HG03575 (cell line): ENCODE measurements at regions not wholly inside any gene's neighbourhood (a gene's known extent, or its start where the extent isn't known, plus 50 kb on each side); places are given as distances from the start of the nearest gene placed in this dataset.
"Not testable (repeated sequence)": the region's sequence is repeated elsewhere in the genome, so short reads cannot be mapped to it uniquely, and the experiment has no call there.

Experiments
- ATAC-seq: cut with Tn5 transposase; IDR thresholded peaks from one replicate; pipeline ENCODE4 v1.9.1; 2021; ENCODE audit not compliant: unreplicated experiment, insufficient number of reproducible peaks, low FRiP score; ENCODE audit errors: extremely low read depth

DNA sequence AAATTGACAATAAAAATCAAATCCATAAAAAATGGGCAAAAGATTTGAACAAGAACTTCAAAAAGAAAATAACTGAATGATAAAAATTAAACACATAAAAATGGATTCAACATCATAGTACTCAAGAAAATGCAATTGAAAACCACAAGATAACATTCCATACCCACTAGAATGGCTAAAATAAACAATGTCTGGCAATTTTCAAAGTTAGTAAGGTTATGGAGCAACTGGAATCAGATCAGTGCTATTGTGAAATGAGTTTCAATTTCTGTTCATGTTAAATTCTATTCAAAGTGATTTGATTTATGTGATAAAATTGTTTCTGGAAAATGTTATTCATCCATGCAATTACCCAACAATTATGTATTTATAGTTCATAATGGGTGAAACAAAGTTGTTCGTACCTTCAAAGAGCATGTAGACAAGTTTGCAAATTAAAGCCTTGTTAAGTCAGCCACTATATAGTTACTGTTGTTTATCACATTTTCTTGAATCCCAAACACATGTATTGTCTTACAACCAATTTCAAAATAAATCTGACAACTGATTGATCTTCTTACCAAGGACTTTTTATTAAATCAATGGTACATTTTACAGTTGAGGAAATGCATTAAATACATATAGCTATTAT lies 151.5 kb upstream of the CENPW start:
- no peak for ATAC-seq

DNA sequence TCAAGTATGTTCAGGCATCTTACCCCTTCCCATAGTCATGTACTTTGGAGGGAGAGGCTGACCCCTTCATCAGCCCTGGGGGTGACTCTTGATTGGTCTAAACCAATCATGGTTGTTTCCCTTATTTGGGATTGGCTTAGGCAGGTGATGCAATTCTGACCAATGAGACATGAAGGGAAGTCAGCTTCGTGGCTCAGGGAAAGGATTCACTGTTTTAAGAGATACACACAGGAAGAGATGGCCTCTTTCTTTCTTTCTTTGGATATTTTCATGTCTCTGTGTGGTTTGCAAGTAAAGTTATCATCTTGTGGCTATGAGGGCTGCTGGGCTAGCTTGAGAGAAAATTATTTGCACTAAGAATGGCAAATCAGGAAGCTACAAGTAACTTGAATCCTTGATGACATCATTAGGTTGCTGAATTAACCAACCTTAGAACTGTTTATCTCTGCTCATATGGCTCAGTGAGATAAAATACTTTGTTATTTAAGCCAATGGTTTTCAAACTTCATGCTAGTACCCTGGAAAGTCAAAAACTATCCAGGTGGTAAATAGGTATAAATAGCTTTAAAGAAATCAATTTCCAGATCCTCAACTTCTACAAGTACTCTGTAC lies 144.2 kb upstream of the CENPW start:
- ATAC-seq: no peak

DNA sequence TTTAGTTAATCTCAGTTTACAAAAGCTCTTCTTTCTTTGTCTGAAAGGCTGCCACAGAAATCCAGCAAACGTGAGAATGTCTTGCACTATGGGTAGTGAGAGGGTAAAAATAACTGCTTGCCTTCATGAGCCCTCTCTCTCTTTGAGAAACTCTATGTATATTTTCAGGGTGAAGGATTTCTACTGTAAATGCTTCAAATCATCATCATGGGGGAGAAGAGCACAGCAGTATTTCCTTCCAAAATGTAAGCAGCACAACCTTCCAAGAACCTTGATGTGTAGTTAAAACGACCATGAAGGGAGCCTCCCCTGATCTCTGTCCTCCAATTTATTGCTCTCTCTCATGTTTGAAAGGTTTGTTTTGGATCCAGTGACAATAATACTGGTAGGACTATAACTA lies 141.3 kb upstream of the CENPW start:
- ATAC-seq: no peak

DNA sequence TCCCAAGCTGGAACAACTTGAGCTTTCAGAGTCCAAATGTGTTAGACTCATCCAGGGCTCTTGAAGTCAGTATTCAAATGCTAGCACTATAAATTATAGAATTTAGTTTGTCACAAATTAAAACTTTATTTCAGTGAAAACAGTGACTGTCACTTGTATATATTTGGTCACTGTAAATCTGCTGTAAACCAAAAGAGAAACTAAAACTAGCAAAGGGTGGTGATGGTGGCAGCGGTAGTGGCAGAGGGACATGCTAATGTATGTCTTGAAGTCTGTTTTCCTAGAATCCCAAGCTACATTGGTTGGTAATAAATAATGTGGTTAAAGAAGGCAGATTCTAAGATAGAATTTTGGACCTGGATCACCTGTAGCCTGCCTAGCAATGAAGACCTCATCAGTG lies 140.4 kb upstream of the CENPW start:
- ATAC-seq: no peak

DNA sequence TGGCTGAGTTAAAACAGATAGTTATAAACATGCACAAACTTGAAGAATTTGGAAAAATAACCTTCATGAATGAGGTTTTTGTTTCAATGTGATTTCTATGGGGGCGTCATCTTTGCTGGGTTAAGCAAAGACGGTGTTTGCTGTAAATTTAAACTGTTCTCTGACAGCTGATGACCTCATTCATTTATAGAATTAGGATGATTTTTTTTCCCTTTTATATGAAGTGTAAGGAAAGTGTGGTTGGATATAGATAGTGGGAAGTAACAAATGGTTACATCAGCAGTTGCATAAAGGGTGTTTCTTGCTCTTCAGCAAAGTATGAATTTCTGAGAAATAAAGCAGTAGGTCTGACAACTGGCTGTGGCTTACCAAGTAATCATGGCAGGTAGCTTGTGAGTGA lies 137.2 kb upstream of the CENPW start:
- no peak for ATAC-seq

DNA sequence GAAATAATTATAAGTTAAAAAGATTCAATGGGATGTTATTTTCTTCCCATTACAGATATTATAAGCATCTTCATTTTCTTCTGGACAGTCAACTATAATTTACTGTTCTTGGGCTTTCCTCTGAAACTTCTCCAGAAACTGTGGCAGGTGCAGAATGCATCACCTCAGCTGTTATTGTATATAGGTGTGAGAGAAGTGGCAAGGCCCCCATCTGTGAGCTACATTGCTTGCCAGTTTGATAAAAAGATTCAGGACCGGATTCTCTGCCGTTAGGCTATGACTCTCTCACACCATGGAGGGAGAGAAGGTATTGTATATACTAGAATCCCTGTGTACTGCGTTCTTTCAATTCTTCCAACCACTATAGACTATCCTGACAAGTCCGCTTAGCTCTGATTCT lies 135.8 kb upstream of the CENPW start:
- no peak for ATAC-seq

DNA sequence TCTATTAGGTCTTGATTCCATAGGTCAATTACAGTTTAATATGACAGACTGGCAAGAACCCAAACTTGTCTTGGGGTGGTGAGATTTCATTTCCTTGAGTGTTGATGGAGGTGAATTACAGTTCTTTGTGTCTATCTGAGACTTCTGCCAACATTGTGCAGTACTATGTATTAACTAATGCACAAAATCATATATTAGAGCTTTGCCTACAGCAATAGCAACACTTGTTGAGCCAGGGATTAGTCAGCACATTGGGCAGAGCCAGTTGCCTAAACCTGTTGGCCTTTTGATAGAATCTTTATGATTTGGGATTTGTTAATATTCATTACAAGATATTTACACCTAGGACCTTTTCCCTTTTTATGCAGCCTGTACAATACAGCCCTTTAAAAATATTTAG lies 135.3 kb upstream of the CENPW start:
- no peak for ATAC-seq

DNA sequence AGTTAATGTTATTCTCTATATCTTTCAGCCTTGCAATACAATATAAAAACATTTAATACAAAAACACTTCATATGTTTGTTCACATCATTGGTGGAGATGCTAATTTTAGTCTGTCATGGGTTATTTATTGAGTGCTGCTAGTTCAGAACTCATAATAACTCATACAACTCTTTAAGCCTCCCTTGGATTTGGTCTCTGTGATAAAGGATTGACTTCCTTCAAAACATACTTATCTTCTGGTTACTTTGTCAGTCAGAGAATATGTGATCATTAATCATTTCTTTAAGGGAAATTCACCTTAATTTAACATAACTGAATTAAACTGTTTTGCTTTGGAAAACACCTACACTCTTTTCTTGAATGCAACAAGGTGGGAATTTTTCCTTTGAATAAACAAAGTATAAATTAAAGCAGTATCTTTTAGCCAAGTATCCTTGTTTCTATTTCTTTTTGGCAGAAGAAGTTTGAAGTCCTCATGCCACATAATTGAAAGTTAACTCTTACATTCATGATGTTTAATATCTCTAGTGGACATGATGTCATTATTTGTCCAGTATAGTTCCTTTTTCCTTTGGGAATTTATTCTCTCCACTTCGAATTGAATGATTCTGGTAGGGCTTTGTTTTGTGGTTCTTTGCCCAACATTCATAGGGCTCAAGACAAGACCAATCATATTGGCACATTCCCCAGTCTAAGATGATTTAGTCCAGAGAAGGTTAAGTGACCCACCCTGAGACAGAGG lies 133.2 kb upstream of the CENPW start:
- no peak for ATAC-seq

DNA sequence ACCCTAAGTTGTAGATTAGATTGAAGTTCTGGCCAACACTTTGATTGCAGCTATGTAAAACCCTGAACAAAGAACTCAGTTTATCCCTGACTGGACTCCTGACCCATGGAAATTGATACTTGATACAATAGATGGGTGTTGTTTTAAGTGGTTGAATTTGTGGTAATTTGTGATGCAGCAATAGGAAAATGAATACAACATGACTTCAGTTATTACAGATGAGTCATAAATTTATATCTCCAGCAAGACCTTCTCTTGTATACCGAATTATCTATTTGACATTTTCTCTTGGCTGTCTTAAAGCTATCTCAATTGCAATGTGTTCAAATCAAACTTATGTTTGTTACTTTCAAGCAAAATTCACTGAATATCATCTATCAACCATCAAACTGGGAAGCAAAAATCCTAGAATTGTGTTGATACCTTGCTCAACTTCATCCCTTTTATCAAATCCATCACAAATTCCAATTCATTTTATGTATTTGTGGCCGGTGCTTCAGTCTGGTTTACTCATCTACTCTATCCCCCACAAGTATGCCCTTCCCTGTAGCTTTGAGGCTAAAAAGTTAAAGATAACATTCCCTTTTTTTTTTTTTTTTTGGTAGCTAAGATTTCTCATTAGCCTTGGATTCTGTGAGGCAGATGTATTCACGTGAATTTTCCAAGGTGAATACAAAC lies 129.4 kb upstream of the CENPW start:
- no peak for ATAC-seq

DNA sequence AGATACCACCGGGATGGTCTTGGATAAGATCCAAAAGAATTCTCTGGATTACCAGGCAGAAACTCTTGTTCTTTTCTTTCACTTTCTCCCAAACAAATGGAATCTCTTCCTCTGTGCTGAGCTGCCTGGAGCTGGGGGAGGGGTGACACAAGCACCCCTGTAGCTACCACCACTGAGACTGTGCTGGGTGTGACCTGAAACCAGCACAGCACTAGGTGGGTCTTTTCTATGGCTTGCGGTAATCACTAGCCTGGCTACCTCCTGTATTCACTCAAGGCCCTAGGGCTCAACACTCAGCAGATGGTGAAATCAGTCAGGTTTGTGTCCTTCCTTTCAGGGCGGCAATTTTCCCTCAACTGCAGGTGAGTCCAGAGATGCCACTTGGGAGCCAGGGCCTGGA lies 122.4 kb upstream of the CENPW start:
- ATAC-seq: no peak

DNA sequence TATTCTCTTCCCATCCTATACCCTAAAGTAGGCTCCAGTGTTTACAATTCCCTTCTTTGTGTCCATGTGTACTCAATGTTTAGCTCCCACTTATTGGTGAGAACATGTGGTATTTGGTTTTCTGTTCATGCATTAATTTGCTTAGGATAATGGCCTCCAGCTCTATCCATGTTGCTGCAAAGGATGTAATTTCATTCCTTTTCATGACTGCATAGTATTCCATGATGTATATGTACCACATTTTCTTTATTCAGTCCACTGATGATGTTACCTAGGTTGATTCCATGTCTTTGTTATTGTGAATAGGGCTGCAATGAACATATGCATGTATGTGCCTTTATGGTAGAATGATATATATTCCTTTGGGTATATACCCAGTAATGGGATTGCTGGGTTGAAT lies 119.0 kb upstream of the CENPW start:
- not testable (repeated sequence) for ATAC-seq

DNA sequence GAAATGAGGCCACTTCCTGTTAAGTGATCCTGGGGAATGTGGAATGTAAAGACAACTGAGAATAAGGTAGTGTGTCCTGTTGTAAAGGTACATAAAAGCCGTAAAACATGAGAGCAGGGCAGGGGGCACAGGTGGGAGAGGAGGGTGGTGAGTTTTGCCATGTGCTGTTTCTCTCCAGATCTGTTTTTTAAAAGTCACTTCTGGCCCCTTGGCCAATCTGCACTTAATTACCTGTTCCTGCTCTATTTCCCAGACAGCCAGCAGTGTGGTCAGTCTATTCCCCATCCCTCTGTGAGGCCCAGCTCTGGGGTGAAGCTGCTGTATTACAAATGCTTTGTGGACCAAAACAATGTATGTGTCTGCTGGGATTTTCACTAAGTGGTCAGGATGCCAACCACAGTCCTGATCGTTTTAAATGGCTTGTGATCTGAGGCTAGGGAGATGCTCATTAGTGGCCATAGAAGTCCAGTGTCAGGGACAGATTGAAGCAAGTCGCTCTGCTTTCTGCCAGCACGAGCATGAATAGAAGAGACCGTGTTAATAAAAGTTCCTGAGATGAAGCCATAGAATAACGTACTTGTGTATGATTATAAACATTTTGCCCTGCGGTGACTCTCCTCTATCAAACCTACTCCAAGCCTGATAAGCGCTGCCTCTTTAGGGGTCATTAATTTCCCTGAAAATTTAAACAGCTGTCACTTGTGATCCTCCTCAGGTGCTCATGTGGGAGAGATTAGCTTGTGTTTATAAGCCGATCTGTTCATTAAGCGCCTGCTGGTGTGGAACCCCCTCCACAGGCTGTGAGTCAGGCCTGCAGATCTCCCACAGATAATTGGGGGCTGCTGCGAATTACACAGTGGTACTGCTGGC lies 111.8 kb upstream of the CENPW start:
- ATAC-seq: no peak

DNA sequence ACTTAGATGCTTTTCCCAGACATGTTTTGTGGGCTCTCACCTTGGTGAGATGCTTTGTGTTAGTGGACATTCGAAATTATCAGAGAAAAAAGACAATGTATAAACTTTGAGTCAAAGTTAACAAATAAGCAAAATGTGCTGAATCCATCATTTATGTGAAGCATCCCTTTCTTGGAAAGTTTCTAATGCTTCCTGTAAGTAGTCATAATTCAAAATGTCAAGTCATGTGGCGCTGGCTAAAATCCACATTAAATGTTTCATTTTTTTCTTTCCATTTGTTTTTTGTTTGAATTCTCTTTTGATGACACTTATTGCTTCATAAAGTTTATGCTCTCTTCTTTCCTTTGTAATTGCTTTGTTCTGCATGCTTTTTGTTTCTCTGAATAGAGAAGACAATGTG lies 107.2 kb upstream of the CENPW start:
- ATAC-seq: no peak

DNA sequence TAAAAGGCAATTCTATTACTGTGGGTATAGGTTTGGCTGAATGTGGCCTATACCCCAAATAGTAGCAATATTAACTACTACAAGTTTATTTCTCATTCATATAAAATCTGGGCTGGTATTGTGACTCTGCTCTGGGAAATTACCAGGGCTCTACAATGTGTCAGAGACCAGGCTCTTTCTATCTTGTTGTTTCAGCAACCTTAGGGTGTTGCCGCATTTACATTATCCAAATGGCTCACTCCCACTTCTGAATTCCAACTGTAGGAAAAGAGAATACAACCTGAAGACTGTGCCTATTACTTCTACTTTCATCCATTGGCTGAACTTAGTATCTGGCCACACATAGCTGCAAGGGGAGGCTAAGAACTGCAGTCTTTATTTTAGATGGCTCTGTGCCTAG lies 106.7 kb upstream of the CENPW start:
- ATAC-seq: no peak

DNA sequence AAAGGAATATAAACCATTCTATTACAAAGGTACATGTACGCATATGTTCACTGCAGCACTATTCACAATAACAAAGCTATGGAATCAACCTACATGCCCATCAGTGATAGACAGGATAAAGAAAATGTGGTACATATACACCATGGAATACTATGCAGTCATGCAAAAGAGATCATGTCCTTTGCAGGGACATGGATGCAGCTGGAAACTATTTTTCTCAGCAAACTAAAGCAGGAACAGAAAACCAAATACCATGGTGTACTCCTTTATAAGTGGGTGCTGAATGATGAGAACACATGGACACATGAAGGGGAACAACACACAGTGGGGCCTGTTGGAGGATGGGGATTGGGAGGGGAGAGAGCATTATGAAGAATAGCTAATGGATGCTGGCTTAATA lies 104.6 kb upstream of the CENPW start:
- no peak for ATAC-seq

DNA sequence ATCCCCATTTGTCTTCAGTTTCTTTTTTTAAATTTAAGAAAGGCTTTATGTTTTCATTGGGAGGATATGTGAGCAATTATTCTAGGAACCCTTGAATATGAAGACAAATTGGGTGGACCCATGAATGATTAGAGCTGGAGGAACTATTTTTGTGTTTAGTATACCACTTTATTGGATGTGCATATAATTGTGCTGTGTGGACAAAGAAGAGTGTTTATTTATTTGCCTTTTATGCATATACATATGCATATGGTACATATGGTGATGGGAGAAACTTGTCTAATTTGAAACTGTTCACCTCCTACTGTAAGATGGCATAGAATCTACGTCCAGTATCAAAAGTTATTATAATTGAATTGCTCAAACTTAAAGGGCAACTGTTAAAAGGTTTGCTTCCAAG lies 94.8 kb upstream of the CENPW start:
- ATAC-seq: no peak

DNA sequence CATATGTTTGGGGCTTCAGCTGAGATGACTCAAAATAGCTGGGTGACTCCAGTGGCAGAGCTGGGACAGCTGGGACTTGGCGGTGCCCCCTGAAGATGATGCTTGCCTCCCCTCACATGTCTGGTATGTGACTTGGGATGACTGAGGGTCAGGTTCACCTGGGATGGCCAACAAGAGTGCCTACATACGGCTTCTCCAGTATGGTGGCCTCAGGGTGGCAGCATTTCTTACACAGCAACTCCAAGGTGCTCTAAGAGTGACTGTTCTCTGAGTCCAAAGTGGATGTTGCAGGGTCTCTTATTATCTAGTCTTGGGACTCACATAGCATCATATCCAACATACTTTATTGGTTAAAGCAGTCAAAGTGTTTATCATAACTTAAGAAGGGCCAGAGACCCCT lies 87.8 kb upstream of the CENPW start:
- no peak for ATAC-seq

DNA sequence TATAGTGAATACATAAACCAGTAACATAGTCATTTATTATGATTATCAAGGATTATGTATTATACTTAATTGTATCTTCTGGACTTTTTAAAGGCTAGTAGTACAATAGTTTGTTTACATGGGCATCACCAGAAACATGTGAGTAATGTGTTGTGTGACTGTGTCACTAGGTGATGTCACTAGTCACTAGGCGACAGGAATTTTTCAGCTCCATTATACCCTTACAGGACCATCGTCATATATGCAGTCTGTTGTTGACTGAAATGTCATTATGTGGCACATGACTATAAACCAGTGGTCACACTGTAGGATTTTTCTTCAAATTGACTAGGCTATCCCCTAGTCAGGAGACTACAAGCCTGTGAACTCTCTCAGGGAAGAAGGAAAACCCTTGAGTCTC lies 86.5 kb upstream of the CENPW start:
- ATAC-seq: no peak

DNA sequence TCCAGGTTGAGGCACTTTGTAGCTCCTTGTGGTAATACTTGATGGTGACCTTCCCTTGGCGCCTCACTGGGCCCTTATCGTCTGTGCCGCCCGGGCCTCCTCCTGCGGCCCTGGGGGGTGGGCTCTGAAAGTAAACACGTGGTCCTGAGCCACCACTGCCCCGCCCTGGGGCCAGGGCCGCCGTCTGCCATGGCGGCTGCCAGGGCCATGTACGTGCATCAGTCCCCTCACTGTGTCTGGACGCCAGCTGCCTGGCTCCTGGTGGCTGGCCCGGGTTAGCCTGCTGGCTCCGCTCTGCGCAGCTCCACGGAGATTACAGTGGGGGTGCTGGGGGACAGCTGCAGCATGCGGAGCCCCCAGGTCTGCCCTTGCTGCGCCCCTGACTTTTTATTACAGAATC lies 81.8 kb upstream of the CENPW start:
- no peak for ATAC-seq
